Heart right ventricle (tissue), 16 donors: ENCODE measurements at regions not wholly inside any gene's neighbourhood (a gene's known extent, or its start where the extent isn't known, plus 50 kb on each side); places are given as distances from the start of the nearest gene placed in this dataset.

Experiments used
- ATAC-seq, 8 donors: fragments of 200-7000 bp; cut with Tn5 transposase; one replicate each; pipeline ENCODE4 v1.9.1; 2020; ENCODE audit warnings: mild to moderate bottlenecking in 8 of 8, moderate library complexity in 8 of 8, moderate number of reproducible peaks in 1 of 8
- DNase-seq, 2 donors: peaks; one replicate each; pipeline ENCODE4 v3.0.0-alpha.2; 2020
- H3K27ac ChIP-seq, 10 donors: fragments of 200-600 bp; sonication (generic) in 2 of 10; one replicate each; pipeline versions ENCODE4 v1.5.0 to v1.8.0; 2020 to 2022; ENCODE audit warnings: mild to moderate bottlenecking in 3 of 10
- H3K27me3 ChIP-seq, 7 donors: fragments of 200-600 bp; one replicate each; pipeline ENCODE4 v1.8.0; 2021 to 2022; ENCODE audit warnings: mild to moderate bottlenecking in 2 of 7
- H3K36me3 ChIP-seq, 9 donors: fragments of 200-600 bp; sonication (generic) in 1 of 9; one replicate each; pipeline versions ENCODE4 v1.5.0 to v1.8.0; 2020 to 2022; ENCODE audit warnings: mild to moderate bottlenecking in 2 of 9
- H3K4me1 ChIP-seq, 9 donors: fragments of 200-600 bp; sonication (generic) in 1 of 9; one replicate each; pipeline versions ENCODE4 v1.5.0 to v1.8.0; 2020 to 2022; ENCODE audit warnings: mild to moderate bottlenecking in 4 of 9
- H3K4me3 ChIP-seq, 10 donors: fragments of 200-600 bp; sonication (generic) in 2 of 10; one replicate each; pipeline versions ENCODE4 v1.5.0 to v1.8.0; 2020 to 2022; ENCODE audit warnings: mild to moderate bottlenecking in 7 of 10, moderate library complexity in 2 of 10
- H3K9me3 ChIP-seq, 11 donors: fragments of 200-600 bp in 10 of 11; sonication (generic) in 2 of 11; one replicate each; pipeline versions ENCODE4 v1.5.0 to v1.8.0; 2013 to 2022; ENCODE audit warnings: mild to moderate bottlenecking in 2 of 11, control low read depth in 1 of 11, moderate library complexity in 1 of 11
- WGBS, 2 donors: extraction: QIAGEN DNeasy Blood & Tissue Kit; methylation state at CpG; one replicate each; pipeline ENCODE4 v1.1.7; 2013; ENCODE audit warnings: inconsistent platforms in 1 of 2; 5-methylcytosine and 5-hydroxymethylcytosine counted together
- intact Hi-C, 10 donors: fragments of 100-400 bp; cut with DNase I; formaldehyde crosslinking; loops; one replicate each; pipeline versions ENCODE4 v1.11.1 to v1.14.2; 2022
- TF ChIP-seq, protein P1 (sequence below), 9 donors: fragments of 200-600 bp; sonication (generic) in 2 of 9; IDR thresholded peaks; one replicate each; pipeline versions ENCODE4 v1.5.0 to v1.8.0; 2021 to 2022; ENCODE audit warnings: antibody characterized with exemption in 9 of 9, mild to moderate bottlenecking in 5 of 9, moderate library complexity in 1 of 9
- donor health status: Arrhythmogenic right ventricular cardiomyopathy.
- donor health status: ischemic (EF 13 %, LVEDD 7.1; RV severe dilation, severe dysfunction).
- donor health status: healthy with polysubstance abuse.
- donor health status: DM: no; HTN: yes; CAD: no.
- donor health status: DM: no; HTN: no; CAD: no.
- donor health status: ischemic (EF 25% LVEDD 6.9; RV normal size, moderate dysfunction).
- donor health status: ischemic (EF 25% LVEDD 5.7; RV mildly dilated, moderate dysfunction).
- donor health status: healthy.
- donor health status: DM: yes; HTN: yes; CAD: no.
- donor health status: Ischemic cardiomyopathy.
- donor health status: ischemic (EF 35%, LVEDD 5.7; RV mildly dilated, moderate dysfunction).
- donor health status: nonischemic (EF 11% LVEDD 7.7; RV severe dilation, severe dysfunction).
- donor health status: DM: yes; HTN: yes; CAD: no.
- donor health status: PGD.
- donor health status: ischemic (EF 29% LVEDD 5.4; RV normal size, mild dysfunction).
- donor health status: nonischemic (EF 23%, LVEDD 6.1; RV moderate dilation, normal function).

DNA sequence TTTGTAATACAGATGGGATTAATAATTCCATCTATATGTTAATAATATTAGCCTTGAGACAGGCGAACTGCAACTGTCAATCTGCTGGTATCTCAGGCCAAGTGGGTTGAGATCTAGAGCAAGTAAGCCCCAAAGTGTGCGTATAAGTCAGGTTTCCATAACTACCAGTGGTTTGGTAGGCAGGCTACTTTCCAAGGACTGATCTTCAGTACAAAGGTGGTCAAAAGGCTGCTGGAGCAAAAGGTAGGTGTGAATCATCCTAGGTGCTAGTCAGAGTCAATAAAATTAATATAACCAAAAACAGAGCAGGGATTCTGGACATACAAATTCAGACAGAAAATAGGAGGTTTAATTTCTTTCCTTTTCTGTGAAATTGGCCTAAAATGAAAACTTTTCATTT, 328.0 kb downstream of the TGFB2 start:
- no peak overlapping the region for H3K4me3 ChIP-seq
- no peaks in the 10 kb centered on the region for H3K36me3 ChIP-seq
- no peak overlapping the region for H3K27ac ChIP-seq
- peaks cover 0 to 11% (median 0%) of the 10 kb centered on the region in 9 donors for H3K4me1 ChIP-seq
- intact Hi-C loops = loop anchor here in 1 of 10 donors (10.0 kb wide), 1 partner anchor 328 kb away; the partner anchor contains the start of gene TGFB2
- no peaks in the 10 kb centered on the region for H3K27me3 ChIP-seq
- 91 to 94% methylated on average over 2 of the region's 2 CpGs for WGBS, 2 donors
- peaks cover 0 to 4% (median 0%) of the 10 kb centered on the region in 11 donors for H3K9me3 ChIP-seq
- DNase-seq (no peak), ATAC-seq (no peak)
- TF ChIP-seq, protein P1, sequence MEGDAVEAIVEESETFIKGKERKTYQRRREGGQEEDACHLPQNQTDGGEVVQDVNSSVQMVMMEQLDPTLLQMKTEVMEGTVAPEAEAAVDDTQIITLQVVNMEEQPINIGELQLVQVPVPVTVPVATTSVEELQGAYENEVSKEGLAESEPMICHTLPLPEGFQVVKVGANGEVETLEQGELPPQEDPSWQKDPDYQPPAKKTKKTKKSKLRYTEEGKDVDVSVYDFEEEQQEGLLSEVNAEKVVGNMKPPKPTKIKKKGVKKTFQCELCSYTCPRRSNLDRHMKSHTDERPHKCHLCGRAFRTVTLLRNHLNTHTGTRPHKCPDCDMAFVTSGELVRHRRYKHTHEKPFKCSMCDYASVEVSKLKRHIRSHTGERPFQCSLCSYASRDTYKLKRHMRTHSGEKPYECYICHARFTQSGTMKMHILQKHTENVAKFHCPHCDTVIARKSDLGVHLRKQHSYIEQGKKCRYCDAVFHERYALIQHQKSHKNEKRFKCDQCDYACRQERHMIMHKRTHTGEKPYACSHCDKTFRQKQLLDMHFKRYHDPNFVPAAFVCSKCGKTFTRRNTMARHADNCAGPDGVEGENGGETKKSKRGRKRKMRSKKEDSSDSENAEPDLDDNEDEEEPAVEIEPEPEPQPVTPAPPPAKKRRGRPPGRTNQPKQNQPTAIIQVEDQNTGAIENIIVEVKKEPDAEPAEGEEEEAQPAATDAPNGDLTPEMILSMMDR (IDR thresholded peaks at IDR 0.05) = no peak

DNA sequence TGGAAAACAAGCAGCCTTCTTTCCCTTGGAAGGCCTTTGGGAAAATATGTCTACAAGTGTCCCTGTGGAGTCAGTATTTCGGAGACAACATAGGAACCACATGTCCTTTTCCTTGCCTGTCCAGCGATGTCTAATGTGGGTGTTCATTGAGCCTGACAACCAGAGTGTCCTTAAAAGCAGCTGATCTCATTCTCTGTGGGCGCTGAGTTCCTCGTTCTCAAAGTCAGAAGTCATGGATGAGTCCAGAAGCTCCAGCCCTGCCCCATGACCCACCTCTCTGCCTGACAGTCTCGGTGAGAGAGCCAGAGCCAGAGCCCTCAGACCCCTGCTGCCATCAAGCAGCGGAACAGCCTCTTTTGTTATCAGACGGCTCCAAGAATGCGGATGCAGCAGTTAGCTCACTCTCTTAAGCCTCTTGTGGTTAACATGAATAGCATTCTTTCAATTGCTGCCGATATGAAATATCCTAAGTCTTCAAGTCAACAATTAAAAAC, 329.2 kb downstream of the TGFB2 start:
- H3K36me3 ChIP-seq = no peaks in the 10 kb centered on the region
- H3K4me3 ChIP-seq = peak overlapping the region in 7 of 10 donors; percentile 6 to 43 (median 31)
- WGBS, 2 donors = 15 to 24% methylated on average over 9 of the region's 9 CpGs
- intact Hi-C loops = loop anchor here in 1 of 10 donors (10.0 kb wide), 1 partner anchor 330 kb away; the partner anchor contains the start of gene TGFB2
- peaks cover 0 to 4% (median 0%) of the 10 kb centered on the region in 11 donors for H3K9me3 ChIP-seq
- TF ChIP-seq, protein P1 (IDR thresholded peaks at IDR 0.05) = peak in 2 of 9 donors; percentile 11 to 33
- peak in 6 of 8 donors; percentile 61 to 90 (median 76) for ATAC-seq
- H3K4me1 ChIP-seq = peaks cover 0 to 11% (median 0%) of the 10 kb centered on the region in 9 donors
- peak in 1 of 2 donors; percentile 11 for DNase-seq
- H3K27ac ChIP-seq = peak overlapping the region in 5 of 10 donors; percentile 29 to 54 (median 49)
- no peaks in the 10 kb centered on the region for H3K27me3 ChIP-seq

DNA sequence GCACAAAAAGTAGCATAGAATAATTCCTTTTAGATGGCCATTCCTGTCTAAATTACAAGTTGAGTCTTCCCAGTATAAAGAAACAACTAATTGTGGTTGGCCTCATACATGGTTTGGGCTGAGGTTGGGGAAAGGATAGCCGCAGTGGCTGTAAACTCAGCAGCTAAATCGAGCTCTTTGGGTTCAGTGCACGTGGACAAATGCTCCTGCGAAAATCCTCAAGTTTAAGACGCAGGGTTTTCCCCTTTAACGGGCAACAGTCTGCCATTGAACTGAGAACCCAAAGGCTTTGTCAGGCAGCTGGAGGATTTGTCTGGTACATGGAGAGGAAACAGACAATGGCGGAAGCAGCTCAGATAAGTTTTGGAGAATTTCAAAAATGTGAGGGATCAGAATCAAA, 331.9 kb downstream of the TGFB2 start:
- no peaks in the 10 kb centered on the region for H3K9me3 ChIP-seq
- ATAC-seq (no peak), DNase-seq (no peak)
- intact Hi-C loops = loop anchor here in 1 of 10 donors (10.0 kb wide), 1 partner anchor 332 kb away; the partner anchor contains the start of gene TGFB2
- H3K4me1 ChIP-seq = peaks cover 0 to 11% (median 0%) of the 10 kb centered on the region in 9 donors
- 70 to 79% methylated on average over 7 of the region's 7 CpGs for WGBS, 2 donors
- TF ChIP-seq, protein P1 (IDR thresholded peaks at IDR 0.05) = no peak
- H3K27ac ChIP-seq = no peak overlapping the region
- H3K27me3 ChIP-seq = no peaks in the 10 kb centered on the region
- H3K4me3 ChIP-seq = no peak overlapping the region
- no peaks in the 10 kb centered on the region for H3K36me3 ChIP-seq

DNA sequence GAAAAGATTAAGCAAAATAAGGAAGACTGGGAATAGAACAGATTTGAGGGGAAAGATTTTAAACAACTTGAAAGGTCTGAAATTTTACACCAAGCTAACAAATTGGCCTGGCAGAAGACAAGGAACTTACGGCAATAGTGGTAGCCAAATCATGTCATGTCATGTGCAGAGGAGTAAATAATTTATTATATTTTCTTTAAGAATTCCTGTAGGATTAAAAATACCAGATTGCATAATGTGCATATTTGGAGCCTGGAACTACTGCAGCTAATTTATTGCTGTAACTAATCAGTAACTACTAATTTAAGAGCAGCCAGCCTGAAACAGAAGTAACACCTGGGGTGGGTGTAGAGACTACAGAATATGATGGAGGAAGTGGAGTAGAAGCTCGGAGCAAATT, 334.3 kb downstream of the TGFB2 start:
- ATAC-seq (no peak), DNase-seq (no peak)
- no peaks in the 10 kb centered on the region for H3K27me3 ChIP-seq
- no peak overlapping the region for H3K27ac ChIP-seq
- TF ChIP-seq, protein P1 (IDR thresholded peaks at IDR 0.05) = no peak
- H3K36me3 ChIP-seq = no peaks in the 10 kb centered on the region
- no peak overlapping the region for H3K4me3 ChIP-seq
- intact Hi-C loops = loop anchor here in 1 of 10 donors (10.0 kb wide), 1 partner anchor 335 kb away; the partner anchor contains the start of gene TGFB2
- WGBS, 2 donors = 93% methylated on average over 2 of the region's 2 CpGs
- H3K4me1 ChIP-seq = peaks cover 0 to 4% (median 0%) of the 10 kb centered on the region in 9 donors
- no peaks in the 10 kb centered on the region for H3K9me3 ChIP-seq
